ENCODE measurements at regions not wholly inside any gene's neighbourhood (a gene's known extent, or its start where the extent isn't known, plus 50 kb on each side); places are given as distances from the start of the nearest gene placed in this dataset.

- DNase-seq: no peak
- H3K9me3 ChIP-seq (ENCODE audit: severe bottlenecking): no peaks in the 10 kb centered on the region
- H3K27me3 ChIP-seq (ENCODE audit: insufficient read depth, low read depth, severe bottlenecking): no peaks in the 10 kb centered on the region
- H3K4me3 ChIP-seq (ENCODE audit: low read depth, low read length): no peak overlapping the region
- TF ChIP-seq CTCF (IDR thresholded peaks at IDR 0.05; ENCODE audit: low read depth, low read length): no peak
- no peaks in the 10 kb centered on the region for H3K36me3 ChIP-seq
- H3K27ac ChIP-seq: no peak overlapping the region
Observed at GRCh38 chr10:3672220-3672619, 112.8 kb downstream of the KLF6 start.

GRCh38 chr10:3671386-3671955 is 113.5 kb downstream of the KLF6 start:
- no peaks in the 10 kb centered on the region for H3K27me3 ChIP-seq (ENCODE audit: insufficient read depth, low read depth, severe bottlenecking)
- H3K27ac ChIP-seq: no peak overlapping the region
- H3K4me3 ChIP-seq (ENCODE audit: low read depth, low read length): no peak overlapping the region
- H3K9me3 ChIP-seq (ENCODE audit: severe bottlenecking): no peaks in the 10 kb centered on the region
- H3K36me3 ChIP-seq: no peaks in the 10 kb centered on the region
- DNase-seq: no peak
- no peak for TF ChIP-seq CTCF (IDR thresholded peaks at IDR 0.05; ENCODE audit: low read depth, low read length)

GRCh38 chr10:3668966-3669330 is 116.1 kb downstream of the KLF6 start:
- H3K27ac ChIP-seq: no peak overlapping the region
- no peak for DNase-seq
- H3K36me3 ChIP-seq: no peaks in the 10 kb centered on the region
- H3K9me3 ChIP-seq (ENCODE audit: severe bottlenecking): no peaks in the 10 kb centered on the region
- H3K27me3 ChIP-seq (ENCODE audit: insufficient read depth, low read depth, severe bottlenecking): no peaks in the 10 kb centered on the region
- no peak overlapping the region for H3K4me3 ChIP-seq (ENCODE audit: low read depth, low read length)
- no peak for TF ChIP-seq CTCF (IDR thresholded peaks at IDR 0.05; ENCODE audit: low read depth, low read length)

- TF ChIP-seq CTCF (IDR thresholded peaks at IDR 0.05; ENCODE audit: low read depth, low read length): no peak
- no peak overlapping the region for H3K27ac ChIP-seq
- H3K36me3 ChIP-seq: no peaks in the 10 kb centered on the region
- no peak overlapping the region for H3K4me3 ChIP-seq (ENCODE audit: low read depth, low read length)
- no peaks in the 10 kb centered on the region for H3K9me3 ChIP-seq (ENCODE audit: severe bottlenecking)
- H3K27me3 ChIP-seq (ENCODE audit: insufficient read depth, low read depth, severe bottlenecking): no peaks in the 10 kb centered on the region
- no peak for DNase-seq
Observed at GRCh38 chr10:3668276-3668965, 116.6 kb downstream of the KLF6 start.

GRCh38 chr10:3666525-3667302 is 118.3 kb downstream of the KLF6 start:
- TF ChIP-seq CTCF (IDR thresholded peaks at IDR 0.05; ENCODE audit: low read depth, low read length): no peak
- no peak overlapping the region for H3K27ac ChIP-seq
- no peak for DNase-seq

More at GRCh38 chr10:3666525-3667302, 118.3 kb downstream of the KLF6 start:
- no peaks in the 10 kb centered on the region for H3K36me3 ChIP-seq
- no peak overlapping the region for H3K4me3 ChIP-seq (ENCODE audit: low read depth, low read length)
- H3K9me3 ChIP-seq (ENCODE audit: severe bottlenecking): no peaks in the 10 kb centered on the region
- H3K27me3 ChIP-seq (ENCODE audit: insufficient read depth, low read depth, severe bottlenecking): no peaks in the 10 kb centered on the region

Measured in WERI-Rb-1 (cell line).